HG03045 (cell line): ENCODE measurements at regions not wholly inside any gene's neighbourhood (a gene's known extent, or its start where the extent isn't known, plus 50 kb on each side); places are given as distances from the start of the nearest gene placed in this dataset.

ENCODE experiments used
- ATAC-seq: cut with Tn5 transposase; IDR thresholded peaks from one replicate; pipeline ENCODE4 v1.9.1; 2021; ENCODE audit warnings: mild to moderate bottlenecking, moderate library complexity; ENCODE audit not compliant: unreplicated experiment

GRCh38 chr12:105783983-105784947, 354.5 kb downstream of the NUAK1 start:
- ATAC-seq = no peak

GRCh38 chr12:105793421-105793820, 345.3 kb downstream of the NUAK1 start:
- no peak for ATAC-seq

GRCh38 chr12:105798256-105798845, 340.4 kb downstream of the NUAK1 start:
- ATAC-seq = no peak

GRCh38 chr12:105799103-105799502, 339.7 kb downstream of the NUAK1 start:
- no peak for ATAC-seq

- no peak for ATAC-seq
Measured at GRCh38 chr12:105801351-105801750, 337.4 kb downstream of the NUAK1 start.

- no peak for ATAC-seq
Measured at GRCh38 chr12:105803292-105803691, 335.5 kb downstream of the NUAK1 start.

GRCh38 chr12:105804591-105805265, 334.0 kb downstream of the NUAK1 start:
- ATAC-seq = no peak

GRCh38 chr12:105805730-105806399, 332.9 kb downstream of the NUAK1 start:
- no peak for ATAC-seq

- no peak for ATAC-seq
Measured at GRCh38 chr12:105806400-105806770, 332.4 kb downstream of the NUAK1 start.

- no peak for ATAC-seq
Measured at GRCh38 chr12:105812366-105812765, 326.4 kb downstream of the NUAK1 start.

GRCh38 chr12:105813201-105813600, 325.6 kb downstream of the NUAK1 start:
- ATAC-seq = no peak

- ATAC-seq = no peak
Measured at GRCh38 chr12:105814283-105814682, 324.5 kb downstream of the NUAK1 start.

GRCh38 chr12:105819549-105819948, 319.2 kb downstream of the NUAK1 start:
- no peak for ATAC-seq

- ATAC-seq = no peak
Measured at GRCh38 chr12:105820429-105821125, 318.2 kb downstream of the NUAK1 start.

- no peak for ATAC-seq
Measured at GRCh38 chr12:105822131-105823105, 316.3 kb downstream of the NUAK1 start.

GRCh38 chr12:105823810-105824209, 314.9 kb downstream of the NUAK1 start:
- no peak for ATAC-seq

- no peak for ATAC-seq
Measured at GRCh38 chr12:105825141-105825540, 313.6 kb downstream of the NUAK1 start.

- no peak for ATAC-seq
Measured at GRCh38 chr12:105831372-105831771, 307.4 kb downstream of the NUAK1 start.

- ATAC-seq = no peak
Measured at GRCh38 chr12:105832021-105832420, 306.7 kb downstream of the NUAK1 start.
